Ovary (tissue), 3 donors: ENCODE measurements at regions not wholly inside any gene's neighbourhood (a gene's known extent, or its start where the extent isn't known, plus 50 kb on each side); places are given as distances from the start of the nearest gene placed in this dataset.

ENCODE experiments used
- CTCF ChIP-seq, 3 donors: fragments of 450-650 bp in 2 of 3; fragments of 200-600 bp in 1 of 3; IDR thresholded peaks; one replicate each; pipeline versions ENCODE4 v1.5.1 to v1.8.0; 2016 to 2022; ENCODE audit warnings: antibody characterized with exemption in 3 of 3, mild to moderate bottlenecking in 1 of 3
- EP300 ChIP-seq: sonication (generic); formaldehyde crosslinking; IDR thresholded peaks from one replicate; pipeline ENCODE4 v1.6.1; 2017; ENCODE audit warnings: antibody characterized with exemption
- donor health status: DM: no; HTN: no; CAD: no.

GRCh38 chr6:98547634-98548033, 286.7 kb upstream of the POU3F2 start:
- TF ChIP-seq CTCF (IDR thresholded peaks at IDR 0.05) (no peak), EP300 (no peak)
